Keratinocyte (primary cell): ENCODE measurements at regions not wholly inside any gene's neighbourhood (a gene's known extent, or its start where the extent isn't known, plus 50 kb on each side); places are given as distances from the start of the nearest gene placed in this dataset.

ENCODE experiments used
- EZH2 ChIP-seq: IDR thresholded peaks from one replicate; pipeline ENCODE4 v1.6.1; 2012; ENCODE audit warnings: inconsistent platforms, mild to moderate bottlenecking, low read length, moderate library complexity
- TF ChIP-seq, protein P1 (sequence below), 3 experiments: IDR thresholded peaks in 1 of 3; conservative IDR thresholded peaks in 1 of 3; optimal IDR thresholded peaks in 1 of 3; 2 replicates in 2 of 3; 3 replicates in 1 of 3; pipeline versions ENCODE3 to v1.5.1; 2011; ENCODE audit warnings: low read length in 3 of 3, mild to moderate bottlenecking in 3 of 3, moderate library complexity in 2 of 3, control low read depth in 1 of 3, inconsistent platforms in 1 of 3; ENCODE audit not compliant: insufficient read depth in 2 of 3; ENCODE audit errors: extremely low read depth in 1 of 3

GRCh38 chr1:21352586-21352985, 62.3 kb upstream of the ECE1 start:
- TF ChIP-seq, protein P1, sequence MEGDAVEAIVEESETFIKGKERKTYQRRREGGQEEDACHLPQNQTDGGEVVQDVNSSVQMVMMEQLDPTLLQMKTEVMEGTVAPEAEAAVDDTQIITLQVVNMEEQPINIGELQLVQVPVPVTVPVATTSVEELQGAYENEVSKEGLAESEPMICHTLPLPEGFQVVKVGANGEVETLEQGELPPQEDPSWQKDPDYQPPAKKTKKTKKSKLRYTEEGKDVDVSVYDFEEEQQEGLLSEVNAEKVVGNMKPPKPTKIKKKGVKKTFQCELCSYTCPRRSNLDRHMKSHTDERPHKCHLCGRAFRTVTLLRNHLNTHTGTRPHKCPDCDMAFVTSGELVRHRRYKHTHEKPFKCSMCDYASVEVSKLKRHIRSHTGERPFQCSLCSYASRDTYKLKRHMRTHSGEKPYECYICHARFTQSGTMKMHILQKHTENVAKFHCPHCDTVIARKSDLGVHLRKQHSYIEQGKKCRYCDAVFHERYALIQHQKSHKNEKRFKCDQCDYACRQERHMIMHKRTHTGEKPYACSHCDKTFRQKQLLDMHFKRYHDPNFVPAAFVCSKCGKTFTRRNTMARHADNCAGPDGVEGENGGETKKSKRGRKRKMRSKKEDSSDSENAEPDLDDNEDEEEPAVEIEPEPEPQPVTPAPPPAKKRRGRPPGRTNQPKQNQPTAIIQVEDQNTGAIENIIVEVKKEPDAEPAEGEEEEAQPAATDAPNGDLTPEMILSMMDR (optimal IDR thresholded peaks at IDR 0.05 in 1 of 3, IDR thresholded peaks at IDR 0.05 in 1 of 3, conservative IDR thresholded peaks at IDR 0.05 in 1 of 3; ENCODE audit: extremely low read depth in 1 of 3, insufficient read depth in 2 of 3, low read length in 3 of 3), result no peak
- no peak for TF ChIP-seq EZH2
